DND-41 (cell line): ENCODE measurements at regions not wholly inside any gene's neighbourhood (a gene's known extent, or its start where the extent isn't known, plus 50 kb on each side); places are given as distances from the start of the nearest gene placed in this dataset.

ENCODE experiments used
- ATAC-seq: fragments of 200-7000 bp; cut with Tn5 transposase; 3 replicates; pipeline ENCODE4 v1.9.1; 2021; ENCODE audit warnings: low read depth; ENCODE audit not compliant: insufficient read depth
- DNase-seq: peaks from one replicate; pipeline ENCODE4 v3.0.0-alpha.2; 2020
- H2AFZ ChIP-seq: 2 replicates; pipeline ENCODE4 v1.6.0; 2012; ENCODE audit warnings: low read depth, low read length
- H3K27ac ChIP-seq: 2 replicates; pipeline ENCODE4 v1.5.1; 2012; ENCODE audit warnings: low read length, inconsistent platforms
- H3K27me3 ChIP-seq: fragments of 200-600 bp; sonication (generic); 2 replicates; pipeline ENCODE4 v1.6.0; 2012; ENCODE audit warnings: low read length, mild to moderate bottlenecking, inconsistent platforms; ENCODE audit not compliant: insufficient read depth, poor library complexity
- H3K36me3 ChIP-seq: 2 replicates; pipeline ENCODE4 v1.5.1; 2012; ENCODE audit warnings: low read length, inconsistent platforms; ENCODE audit not compliant: insufficient read depth
- H3K4me1 ChIP-seq: 2 replicates; pipeline ENCODE4 v1.5.1; 2012; ENCODE audit warnings: mild to moderate bottlenecking, low read length; ENCODE audit not compliant: insufficient read depth
- H3K4me2 ChIP-seq: 2 replicates; pipeline ENCODE4 v1.6.0; 2012; ENCODE audit warnings: mild to moderate bottlenecking, moderate library complexity, low read length, inconsistent platforms; ENCODE audit not compliant: insufficient read depth
- H3K4me3 ChIP-seq, 2 experiments: fragments of 200-600 bp in 1 of 2; shearing (Covaris generic) in 1 of 2; 2 replicates each; pipeline ENCODE4 v1.5.1; 2012 to 2016; ENCODE audit warnings: inconsistent platforms in 2 of 2, low read length in 2 of 2, mild to moderate bottlenecking in 2 of 2, low read depth in 1 of 2, moderate library complexity in 1 of 2
- H3K79me2 ChIP-seq: 2 replicates; pipeline ENCODE4 v1.6.0; 2012; ENCODE audit warnings: low read length, inconsistent platforms; ENCODE audit not compliant: insufficient read depth
- H3K9ac ChIP-seq: 2 replicates; pipeline ENCODE4 v1.6.0; 2012; ENCODE audit warnings: low read depth, mild to moderate bottlenecking, inconsistent platforms, low read length, moderate library complexity
- H3K9me3 ChIP-seq: 2 replicates; pipeline ENCODE4 v1.5.1; 2012; ENCODE audit warnings: low read length, moderate library complexity, mild to moderate bottlenecking, inconsistent platforms; ENCODE audit not compliant: insufficient read depth, severe bottlenecking
- H4K20me1 ChIP-seq: 2 replicates; pipeline ENCODE4 v1.6.0; 2012; ENCODE audit warnings: low read length; ENCODE audit not compliant: insufficient read depth
- CTCF ChIP-seq: IDR thresholded peaks from 2 replicates; pipeline ENCODE4 v1.5.1; 2012; ENCODE audit warnings: borderline replicate concordance, low read length, moderate library complexity, mild to moderate bottlenecking; ENCODE audit not compliant: poor library complexity, severe bottlenecking; ENCODE audit errors: extremely low read depth
- EZH2 ChIP-seq: IDR thresholded peaks from 3 replicates; pipeline ENCODE4 v1.6.1; 2012; ENCODE audit warnings: borderline replicate concordance, low read depth, mild to moderate bottlenecking, moderate library complexity, low read length, inconsistent platforms; ENCODE audit not compliant: severe bottlenecking

DNA sequence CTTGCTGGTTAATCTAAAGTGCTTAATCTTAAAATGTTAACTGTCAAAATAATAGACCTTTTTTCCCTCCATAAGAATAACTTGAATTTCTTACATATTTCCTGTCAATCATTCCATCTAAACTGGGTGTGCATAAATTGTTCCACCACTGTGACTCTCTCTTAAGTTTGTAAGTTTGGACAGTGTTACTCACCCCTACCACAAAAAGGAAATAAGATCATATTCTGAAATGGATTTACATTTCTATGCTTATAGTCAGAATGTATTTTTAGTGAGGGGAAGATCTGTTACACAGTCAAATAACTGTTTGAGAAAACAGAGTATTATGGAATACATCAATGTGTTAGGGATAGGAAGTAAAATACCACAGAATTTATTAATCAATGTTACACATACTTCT, 109.6 kb upstream of the DPYD start:
- H3K27ac ChIP-seq: no peak overlapping the region
- no peaks in the 10 kb centered on the region for H4K20me1 ChIP-seq
- H3K4me3 ChIP-seq: no peak overlapping the region
- no peaks in the 10 kb centered on the region for H3K36me3 ChIP-seq
- H3K9me3 ChIP-seq: no peaks in the 10 kb centered on the region
- no peaks in the 10 kb centered on the region for H3K79me2 ChIP-seq
- no peak for DNase-seq
- TF ChIP-seq EZH2: no peak
- no peak for TF ChIP-seq CTCF
- no peak overlapping the region for H3K9ac ChIP-seq
- no peak overlapping the region for H2AFZ ChIP-seq
- H3K27me3 ChIP-seq: no peaks in the 10 kb centered on the region
- H3K4me2 ChIP-seq: no peak overlapping the region
- no peak for ATAC-seq
- H3K4me1 ChIP-seq: no peaks in the 10 kb centered on the region

DNA sequence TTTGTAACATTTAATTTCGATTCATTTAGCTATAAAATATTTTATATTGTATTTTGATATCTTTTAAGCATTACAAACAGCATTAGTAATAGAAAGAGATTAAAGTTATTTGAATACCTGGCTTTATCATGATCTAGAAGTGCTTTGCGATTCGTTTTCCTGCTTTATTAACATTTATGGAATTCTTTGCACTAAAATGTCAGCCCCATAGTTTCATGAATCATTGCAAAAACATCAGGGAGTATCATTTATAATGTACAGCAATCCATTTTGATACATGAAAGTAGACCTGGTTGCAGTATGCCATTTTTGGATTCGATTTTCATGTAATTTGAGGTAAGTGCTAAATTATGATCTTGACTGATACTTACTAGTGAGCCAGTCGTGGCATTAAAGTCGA, 108.0 kb upstream of the DPYD start:
- no peak for DNase-seq
- Histone ChIP-seq H3K4me2 (no peak overlapping the region), H3K4me3 (no peak overlapping the region), H3K9me3 (no peaks in the 10 kb centered on the region), H3K27me3 (no peaks in the 10 kb centered on the region), H3K79me2 (no peaks in the 10 kb centered on the region), H2AFZ (no peak overlapping the region), H3K27ac (no peak overlapping the region), H3K36me3 (no peaks in the 10 kb centered on the region), H4K20me1 (no peaks in the 10 kb centered on the region), H3K9ac (no peak overlapping the region), H3K4me1 (no peaks in the 10 kb centered on the region)
- TF ChIP-seq EZH2: no peak
- TF ChIP-seq CTCF: no peak
- ATAC-seq: no peak

GRCh38 chr1:98027103-98027705, 106.4 kb upstream of the DPYD start:
- ATAC-seq (no peak), DNase-seq (no peak)
- H3K9ac ChIP-seq: no peak overlapping the region
- TF ChIP-seq CTCF: no peak
- TF ChIP-seq EZH2: no peak
- no peaks in the 10 kb centered on the region for H3K79me2 ChIP-seq
- H3K27me3 ChIP-seq: no peaks in the 10 kb centered on the region
- H3K36me3 ChIP-seq: no peaks in the 10 kb centered on the region
- no peaks in the 10 kb centered on the region for H3K9me3 ChIP-seq
- H3K4me1 ChIP-seq: no peaks in the 10 kb centered on the region
- 0 out of 2 replicates have a peak overlapping the region, but pooled peaks have one; percentile 23 for H2AFZ ChIP-seq
- H4K20me1 ChIP-seq: no peaks in the 10 kb centered on the region
- H3K27ac ChIP-seq: no peak overlapping the region
- no peak overlapping the region for H3K4me2 ChIP-seq
- no peak overlapping the region for H3K4me3 ChIP-seq
